HG03442 (cell line): ENCODE measurements at regions not wholly inside any gene's neighbourhood (a gene's known extent, or its start where the extent isn't known, plus 50 kb on each side); places are given as distances from the start of the nearest gene placed in this dataset.

Source experiments
- ATAC-seq: cut with Tn5 transposase; IDR thresholded peaks from one replicate; pipeline ENCODE4 v1.9.1; 2021; ENCODE audit warnings: mild to moderate bottlenecking, moderate library complexity; ENCODE audit not compliant: unreplicated experiment

GRCh38 chr14:54126947-54127346, 170.3 kb upstream of the BMP4 start:
- ATAC-seq = no peak

DNA sequence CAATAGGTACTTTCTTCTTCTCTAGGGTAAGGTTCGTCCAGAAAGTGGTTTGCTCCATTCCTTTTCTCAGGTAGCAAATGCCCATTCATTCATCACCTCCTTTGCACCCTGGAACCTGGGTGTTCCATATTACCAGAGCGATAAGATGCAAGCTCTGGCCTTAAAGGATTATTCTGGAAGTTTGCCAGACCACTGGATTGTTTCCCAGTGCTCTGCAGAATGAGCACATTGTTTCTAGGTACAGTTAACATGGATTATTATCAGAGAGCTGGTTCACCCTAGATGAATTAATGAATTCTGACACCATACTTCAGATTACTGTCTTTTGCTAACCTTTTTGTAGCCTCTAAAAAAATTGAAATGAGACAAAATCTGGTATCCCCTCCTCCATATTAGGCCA, 170.9 kb upstream of the BMP4 start:
- ATAC-seq = no peak

DNA sequence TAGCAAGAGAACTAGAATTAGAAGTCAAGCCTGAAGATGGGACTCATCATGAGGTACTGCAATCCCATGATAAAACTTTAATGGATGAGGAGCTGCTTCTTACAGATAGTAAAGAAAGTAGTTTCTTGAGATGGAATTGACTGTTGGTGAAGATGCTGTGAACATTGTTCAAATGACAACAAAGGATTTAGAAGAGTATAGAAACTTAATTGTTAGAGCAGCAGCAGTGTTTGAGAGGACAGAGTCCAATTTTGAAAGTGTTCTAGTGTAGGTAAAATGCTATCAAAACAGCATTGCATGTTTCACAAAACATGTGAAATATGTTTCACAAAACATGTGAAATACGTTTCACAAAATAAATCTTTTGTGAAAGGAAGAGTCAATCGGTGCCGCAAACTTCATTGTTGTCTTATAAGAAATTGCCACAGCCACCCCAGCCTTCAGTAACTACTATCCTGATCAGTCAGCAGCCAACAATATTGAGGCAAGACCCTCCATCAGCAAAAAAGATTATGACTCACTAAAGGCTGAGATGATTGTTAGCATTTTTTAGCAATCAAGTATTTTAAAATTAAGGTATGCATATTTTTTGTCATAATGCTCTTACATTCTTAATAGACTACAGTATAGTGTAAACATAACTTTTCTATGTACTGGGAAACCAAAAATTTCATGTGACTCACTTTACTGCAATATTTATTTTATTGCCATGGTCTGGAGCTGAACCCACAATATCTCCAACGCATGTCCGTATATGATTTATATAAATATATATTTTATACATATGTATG, 173.4 kb upstream of the BMP4 start:
- ATAC-seq = no peak

- no peak for ATAC-seq
Observed at GRCh38 chr14:54132496-54132895, 175.9 kb upstream of the BMP4 start.

- ATAC-seq = no peak
Observed at GRCh38 chr14:54133896-54134295, 177.3 kb upstream of the BMP4 start.

GRCh38 chr14:54135804-54136280, 179.2 kb upstream of the BMP4 start:
- no peak for ATAC-seq

DNA sequence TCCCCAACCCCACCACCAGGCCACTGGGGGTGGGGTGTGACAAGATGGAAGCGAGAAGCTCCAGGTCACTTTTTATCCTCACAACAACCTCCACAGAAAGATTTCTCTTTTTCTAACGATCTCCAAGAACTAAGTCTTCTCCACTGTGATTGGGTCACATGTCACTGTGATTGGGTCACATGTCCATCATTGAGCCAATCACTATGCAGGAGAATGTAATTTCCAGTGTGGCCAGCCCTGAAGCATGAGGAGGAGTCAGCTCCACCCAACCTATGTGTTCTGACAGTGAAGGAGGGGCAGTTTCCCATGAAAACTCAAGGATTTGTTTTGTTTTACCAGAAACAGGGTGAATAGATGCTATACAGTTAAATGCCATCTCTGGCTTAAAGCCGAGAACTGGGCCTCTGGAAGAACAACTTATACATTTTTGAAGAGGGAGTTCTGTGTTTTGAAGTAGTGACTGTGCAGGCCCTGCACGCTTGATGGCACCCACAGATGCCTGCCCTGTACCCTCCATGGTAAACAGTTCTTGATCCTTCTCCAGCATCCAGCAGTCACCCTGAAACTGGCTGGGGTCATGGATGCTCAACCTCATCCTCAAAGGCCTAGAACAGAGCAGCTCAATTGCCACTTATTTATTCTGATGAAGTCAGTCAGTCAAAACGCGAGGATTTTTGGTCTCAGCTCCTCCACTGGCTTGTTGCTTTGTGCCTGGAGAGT, 180.4 kb upstream of the BMP4 start:
- no peak for ATAC-seq

- no peak for ATAC-seq
Observed at GRCh38 chr14:54137614-54137961, 181.0 kb upstream of the BMP4 start.

DNA sequence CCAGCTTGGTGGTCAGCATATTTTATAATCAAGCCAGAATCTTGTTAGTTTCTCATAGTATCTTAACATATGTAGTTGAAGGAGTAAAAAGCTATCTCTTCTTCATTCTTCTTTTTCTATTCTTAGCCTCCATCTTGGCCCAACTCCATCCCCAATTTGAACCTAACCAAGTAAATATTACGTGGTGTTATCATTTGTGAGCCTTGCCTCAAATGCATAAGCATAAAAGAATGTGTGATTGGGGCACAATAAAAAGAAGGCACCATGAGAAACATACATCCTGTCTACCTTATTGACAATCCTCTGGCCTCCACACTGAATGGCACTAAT, 181.4 kb upstream of the BMP4 start:
- no peak for ATAC-seq

DNA sequence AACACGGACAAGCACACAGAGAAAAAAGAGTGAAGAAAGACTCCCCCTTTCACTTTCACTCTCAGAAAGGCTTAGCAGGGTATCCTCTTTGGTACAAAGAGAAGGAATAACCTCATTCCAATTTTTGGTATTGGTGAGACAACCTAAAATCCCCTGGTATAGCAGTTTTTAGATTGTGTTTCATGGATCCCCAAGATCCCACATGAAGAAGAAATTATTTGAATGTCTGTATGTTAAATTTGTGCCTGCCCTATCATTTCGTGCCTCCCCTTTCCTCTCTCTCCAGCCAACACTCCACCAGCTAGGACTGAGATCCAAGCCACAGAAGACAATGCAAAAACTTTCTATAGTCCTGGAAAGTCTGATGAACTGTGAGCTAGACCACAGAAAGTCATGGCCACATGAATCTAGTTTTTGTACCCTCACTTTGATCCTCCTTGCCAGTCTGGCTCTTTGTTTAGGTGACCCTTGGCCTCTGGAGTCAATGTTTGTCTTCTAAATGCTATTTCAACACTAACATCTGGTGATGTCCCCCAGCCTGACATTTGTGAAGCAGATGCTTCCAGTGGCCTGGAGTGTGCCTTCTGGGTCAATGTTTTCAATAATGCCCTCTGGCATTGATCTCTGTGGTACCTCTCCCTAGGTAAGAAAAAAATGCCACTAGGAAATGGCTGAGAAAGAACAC, 181.9 kb upstream of the BMP4 start:
- ATAC-seq = no peak

- ATAC-seq = no peak
Observed at GRCh38 chr14:54140551-54140950, 183.9 kb upstream of the BMP4 start.

DNA sequence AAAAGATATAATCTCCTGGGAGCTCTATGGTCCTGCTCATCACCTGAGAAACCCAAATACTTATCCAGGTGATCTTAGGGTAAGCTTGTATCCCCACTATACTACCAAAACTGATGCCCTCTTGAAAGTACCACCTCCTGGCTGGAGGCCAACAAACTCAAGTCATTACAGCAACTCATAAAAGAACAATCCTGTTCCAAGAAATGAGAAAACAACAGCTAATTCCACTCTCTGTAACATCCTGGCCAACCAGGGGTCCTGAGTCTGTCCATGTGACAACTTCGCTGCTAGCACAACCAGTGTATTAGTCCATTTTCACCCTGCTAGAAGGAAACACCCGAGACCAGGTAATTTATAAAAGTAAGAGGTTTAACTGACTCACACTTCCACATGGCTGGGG, 190.0 kb upstream of the BMP4 start:
- ATAC-seq = no peak

- no peak for ATAC-seq
Observed at GRCh38 chr14:54147282-54147681, 190.7 kb upstream of the BMP4 start.

DNA sequence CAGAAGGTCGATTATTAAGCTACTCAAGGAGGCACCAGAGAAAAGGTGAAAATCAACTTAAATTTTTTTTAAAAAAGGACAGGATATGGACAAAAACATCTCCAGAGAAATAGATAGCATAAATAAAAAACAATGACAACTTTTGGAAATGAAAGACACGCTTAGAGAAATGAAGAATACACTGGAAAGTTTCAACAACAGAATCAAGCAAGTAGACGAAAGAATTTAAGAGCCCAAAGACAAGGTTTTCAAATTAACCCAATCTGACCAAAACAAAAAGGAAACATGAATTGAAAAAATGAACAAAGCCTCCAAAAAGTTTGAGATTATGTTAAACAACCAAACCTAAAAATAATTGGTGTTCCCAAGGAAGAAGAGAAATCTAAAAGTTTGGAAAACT, 191.1 kb upstream of the BMP4 start:
- no peak for ATAC-seq

DNA sequence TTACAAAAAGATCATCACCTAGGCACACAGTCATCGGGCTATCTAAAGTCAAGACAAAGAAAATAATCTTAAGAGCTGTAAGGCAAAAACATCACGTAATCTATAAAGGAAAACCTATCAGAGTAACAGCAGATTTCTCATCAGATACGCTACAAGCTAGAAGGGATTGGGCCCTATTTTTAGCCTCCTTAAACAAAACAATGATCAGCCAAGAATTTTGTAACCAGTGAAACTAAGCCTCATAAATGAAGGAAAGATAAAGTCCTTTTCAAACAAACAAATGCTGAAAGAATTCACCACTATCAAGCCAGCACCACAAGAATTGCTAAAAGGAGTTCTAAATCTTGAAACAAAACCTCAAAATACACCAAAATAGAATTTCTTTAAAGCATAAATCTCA, 191.6 kb upstream of the BMP4 start:
- no peak for ATAC-seq

GRCh38 chr14:54152351-54152750, 195.7 kb upstream of the BMP4 start:
- no peak for ATAC-seq

DNA sequence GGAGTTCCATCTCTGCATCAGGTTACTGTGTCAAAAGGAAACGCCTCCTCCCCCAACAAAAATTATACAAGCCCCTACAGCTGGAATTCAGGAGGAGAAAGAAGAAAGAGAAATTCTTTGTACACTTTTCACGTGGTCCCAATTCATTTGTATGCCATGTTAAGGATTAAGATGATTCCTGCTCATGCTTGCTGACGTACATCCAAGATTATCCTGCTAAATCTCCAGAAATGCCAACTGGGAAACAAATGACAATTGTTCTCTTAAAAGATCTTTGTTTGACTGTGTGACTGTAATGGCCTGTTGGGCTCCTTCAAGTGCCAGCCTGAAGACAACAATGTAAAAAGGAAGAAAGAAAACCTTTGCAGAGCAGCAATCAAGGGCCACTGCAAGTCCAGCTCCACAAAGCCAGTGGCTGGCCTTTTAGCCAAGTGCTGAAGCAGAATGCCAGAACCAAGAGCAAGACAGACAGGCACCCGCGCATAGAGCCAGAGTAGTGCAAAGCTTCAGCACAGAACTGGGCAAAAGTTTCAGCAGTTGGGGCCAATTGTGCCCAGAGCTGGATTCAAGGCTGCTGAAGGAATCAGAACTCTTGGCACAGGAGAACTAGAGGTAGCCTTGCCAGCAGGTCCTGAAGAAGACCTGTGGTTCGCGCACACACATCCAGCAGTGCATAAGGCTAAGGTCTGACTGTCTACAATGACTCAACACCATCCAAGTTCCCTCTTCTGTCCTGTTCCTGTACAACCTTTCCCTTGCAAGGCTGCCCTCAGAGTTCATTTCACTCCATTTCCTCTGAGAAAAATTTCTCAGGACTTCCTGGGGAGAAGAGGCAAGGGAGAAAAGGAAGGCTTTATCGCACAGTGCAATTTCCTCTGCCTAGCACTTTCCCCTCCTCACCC, 209.7 kb upstream of the BMP4 start:
- ATAC-seq = no peak

- no peak for ATAC-seq
Observed at GRCh38 chr14:54168489-54168888, 211.9 kb upstream of the BMP4 start.

GRCh38 chr14:54169254-54169924, 212.8 kb upstream of the BMP4 start:
- no peak for ATAC-seq

GRCh38 chr14:54170301-54170700, 213.7 kb upstream of the BMP4 start:
- ATAC-seq = no peak
